ENCODE measurements at regions not wholly inside any gene's neighbourhood (a gene's known extent, or its start where the extent isn't known, plus 50 kb on each side); places are given as distances from the start of the nearest gene placed in this dataset.

DNA sequence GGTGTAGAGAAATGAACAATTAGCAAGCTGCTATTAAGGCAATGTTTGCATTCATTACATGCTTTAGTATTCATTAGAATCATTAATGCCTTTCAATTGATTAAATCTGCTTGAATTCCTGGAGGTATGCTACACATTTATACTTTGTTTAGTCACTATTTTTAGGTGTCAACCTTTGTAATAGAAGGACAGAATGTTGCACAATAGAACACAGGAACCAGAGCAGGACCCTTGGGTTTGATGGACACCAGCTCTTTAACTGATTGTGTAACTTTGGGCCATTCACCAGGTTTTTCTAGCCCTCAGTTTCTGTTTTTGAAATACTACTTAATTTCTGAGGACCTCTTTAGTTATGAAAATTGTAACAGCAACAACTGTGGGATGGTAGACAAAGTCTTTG lies 317.6 kb upstream of the UMPS start:
- Histone ChIP-seq H3K27me3 (replicated peaks; ENCODE audit: insufficient read depth) (no peaks in the 10 kb centered on the region), H3K9me3 (no peaks in the 10 kb centered on the region), H3K4me3 (no peak overlapping the region), H3K36me3 (peaks cover 39% of the 10 kb centered on the region), H3K27ac (peak overlapping the region in 1 of 2 donors; percentile 6), H3K4me1 (ENCODE audit: control insufficient read depth in 1 of 2, low read depth in 2 of 2) (peaks cover 18 to 61% of the 10 kb centered on the region in 2 donors)
- no peak for ATAC-seq (ENCODE audit: insufficient number of reproducible peaks, low FRiP score, low read depth)
- DNase-seq (ENCODE audit: low spot score): no peak
- TF ChIP-seq, protein P1, sequence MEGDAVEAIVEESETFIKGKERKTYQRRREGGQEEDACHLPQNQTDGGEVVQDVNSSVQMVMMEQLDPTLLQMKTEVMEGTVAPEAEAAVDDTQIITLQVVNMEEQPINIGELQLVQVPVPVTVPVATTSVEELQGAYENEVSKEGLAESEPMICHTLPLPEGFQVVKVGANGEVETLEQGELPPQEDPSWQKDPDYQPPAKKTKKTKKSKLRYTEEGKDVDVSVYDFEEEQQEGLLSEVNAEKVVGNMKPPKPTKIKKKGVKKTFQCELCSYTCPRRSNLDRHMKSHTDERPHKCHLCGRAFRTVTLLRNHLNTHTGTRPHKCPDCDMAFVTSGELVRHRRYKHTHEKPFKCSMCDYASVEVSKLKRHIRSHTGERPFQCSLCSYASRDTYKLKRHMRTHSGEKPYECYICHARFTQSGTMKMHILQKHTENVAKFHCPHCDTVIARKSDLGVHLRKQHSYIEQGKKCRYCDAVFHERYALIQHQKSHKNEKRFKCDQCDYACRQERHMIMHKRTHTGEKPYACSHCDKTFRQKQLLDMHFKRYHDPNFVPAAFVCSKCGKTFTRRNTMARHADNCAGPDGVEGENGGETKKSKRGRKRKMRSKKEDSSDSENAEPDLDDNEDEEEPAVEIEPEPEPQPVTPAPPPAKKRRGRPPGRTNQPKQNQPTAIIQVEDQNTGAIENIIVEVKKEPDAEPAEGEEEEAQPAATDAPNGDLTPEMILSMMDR (IDR thresholded peaks at IDR 0.05): no peak

DNA sequence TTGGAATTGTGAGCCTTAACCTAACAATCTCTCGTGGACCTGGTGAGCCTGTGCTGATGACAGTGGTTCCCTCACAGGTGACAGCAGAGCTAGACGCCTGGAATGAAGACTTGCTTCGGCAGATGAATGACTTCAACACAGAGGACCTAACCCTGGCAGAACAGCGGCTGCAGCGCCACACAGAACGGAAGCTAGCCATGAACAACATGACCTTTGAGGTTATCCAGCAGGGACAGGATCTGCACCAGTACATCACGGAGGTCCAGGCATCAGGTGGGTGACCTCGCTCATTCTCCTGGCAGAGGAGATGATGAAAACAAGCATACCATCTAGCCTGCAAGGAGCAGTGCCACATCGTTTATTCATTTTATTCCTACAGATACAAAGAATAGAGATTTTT lies 316.9 kb upstream of the UMPS start:
- peaks cover 18 to 67% of the 10 kb centered on the region in 2 donors for H3K4me1 ChIP-seq (ENCODE audit: control insufficient read depth in 1 of 2, low read depth in 2 of 2)
- H3K4me3 ChIP-seq: no peak overlapping the region
- no peak for ATAC-seq (ENCODE audit: insufficient number of reproducible peaks, low FRiP score, low read depth)
- H3K36me3 ChIP-seq: peaks cover 39% of the 10 kb centered on the region
- TF ChIP-seq, protein P1 (IDR thresholded peaks at IDR 0.05): no peak
- no peaks in the 10 kb centered on the region for H3K9me3 ChIP-seq
- no peak for DNase-seq (ENCODE audit: low spot score)
- peak overlapping the region in 1 of 2 donors; percentile 6 for H3K27ac ChIP-seq
- H3K27me3 ChIP-seq (replicated peaks; ENCODE audit: insufficient read depth): no peaks in the 10 kb centered on the region

DNA sequence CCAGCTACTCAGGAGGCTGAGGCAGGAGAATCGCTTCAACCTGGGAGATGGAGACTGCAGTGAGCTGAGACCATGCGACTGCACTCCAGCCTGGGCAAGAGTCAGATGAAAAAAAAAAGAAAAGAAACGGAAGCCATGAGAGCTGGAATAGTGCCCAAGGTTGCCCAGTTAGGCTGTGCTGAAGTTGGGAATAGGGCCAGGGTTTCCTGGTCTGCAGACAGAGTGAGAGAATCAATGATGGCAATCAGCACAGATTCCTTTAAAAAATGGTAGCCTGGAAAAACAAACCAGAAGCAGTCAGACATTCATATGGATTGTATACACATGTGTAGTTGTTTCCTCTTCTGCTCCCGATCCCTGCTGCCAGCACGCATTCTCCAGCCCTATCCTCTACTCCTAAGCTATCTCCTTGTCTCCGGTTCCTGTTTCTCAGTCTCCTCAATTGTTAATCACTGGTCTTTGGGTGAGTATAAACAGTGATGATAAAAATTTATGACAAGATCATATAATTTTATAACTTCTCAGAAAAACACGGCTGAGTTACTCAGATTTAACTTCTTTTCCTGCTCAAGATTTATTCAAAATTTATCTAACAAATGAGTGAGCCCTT lies 316.2 kb upstream of the UMPS start:
- no peak for DNase-seq (ENCODE audit: low spot score)
- TF ChIP-seq, protein P1 (IDR thresholded peaks at IDR 0.05): no peak
- Histone ChIP-seq H3K36me3 (peaks cover 40% of the 10 kb centered on the region), H3K27ac (peak overlapping the region; percentile 11 to 57), H3K4me1 (ENCODE audit: control insufficient read depth in 1 of 2, low read depth in 2 of 2) (peaks cover 15 to 68% of the 10 kb centered on the region in 2 donors), H3K27me3 (replicated peaks; ENCODE audit: insufficient read depth) (no peaks in the 10 kb centered on the region), H3K9me3 (no peaks in the 10 kb centered on the region), H3K4me3 (no peak overlapping the region)
- ATAC-seq (ENCODE audit: insufficient number of reproducible peaks, low FRiP score, low read depth): no peak

DNA sequence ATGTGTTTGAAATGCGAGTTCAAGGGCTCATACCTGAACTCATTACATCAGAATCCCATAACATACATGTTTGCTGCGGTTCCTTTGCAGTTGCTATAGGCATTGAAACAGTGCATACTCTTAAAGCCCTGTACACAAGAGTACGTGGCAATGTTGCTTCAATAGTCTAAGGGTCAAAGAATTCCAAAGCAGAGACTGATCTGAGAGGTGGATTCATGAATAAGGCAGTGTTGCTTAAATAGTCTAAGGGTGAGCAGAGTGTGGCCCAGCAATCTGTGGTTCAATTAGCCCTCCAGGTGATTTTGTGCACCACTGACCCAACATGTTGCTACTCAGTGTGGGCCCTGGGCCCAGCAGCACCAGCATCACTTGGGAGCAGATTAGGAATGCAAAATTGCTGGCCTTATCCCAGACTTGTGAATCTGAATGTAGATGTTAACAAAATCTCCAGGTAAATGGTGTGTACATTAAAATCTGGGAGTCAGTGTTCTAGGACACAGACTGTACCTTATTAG lies 314.7 kb upstream of the UMPS start:
- Histone ChIP-seq H3K27ac (peak overlapping the region; percentile 57 to 72), H3K36me3 (peaks cover 46% of the 10 kb centered on the region), H3K4me3 (no peak overlapping the region), H3K9me3 (no peaks in the 10 kb centered on the region), H3K4me1 (ENCODE audit: control insufficient read depth in 1 of 2, low read depth in 2 of 2) (peaks cover 13 to 70% of the 10 kb centered on the region in 2 donors), H3K27me3 (replicated peaks; ENCODE audit: insufficient read depth) (no peaks in the 10 kb centered on the region)
- TF ChIP-seq, protein P1 (IDR thresholded peaks at IDR 0.05): no peak
- ATAC-seq (ENCODE audit: insufficient number of reproducible peaks, low FRiP score, low read depth) (no peak), DNase-seq (ENCODE audit: low spot score) (no peak)

DNA sequence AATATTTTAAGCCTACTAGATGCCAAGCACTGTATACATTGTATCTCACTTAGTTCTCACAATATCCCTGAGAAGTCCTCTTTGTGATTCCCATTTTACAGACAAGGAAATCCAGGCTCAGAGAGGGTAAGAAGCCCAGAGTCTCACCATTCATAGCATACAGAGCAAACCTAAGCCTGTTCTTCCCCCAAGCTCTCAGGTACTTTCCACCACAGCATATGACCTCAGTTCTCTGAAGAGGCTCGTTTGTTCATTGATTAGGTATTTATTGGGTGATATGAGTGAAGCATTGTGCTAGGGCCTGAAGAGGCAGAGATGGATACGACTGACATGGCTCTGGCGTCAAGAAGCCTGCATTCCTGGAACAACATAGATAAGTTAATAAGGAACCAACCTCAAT lies 310.9 kb upstream of the UMPS start:
- H3K27me3 ChIP-seq (replicated peaks; ENCODE audit: insufficient read depth): no peaks in the 10 kb centered on the region
- TF ChIP-seq, protein P1 (IDR thresholded peaks at IDR 0.05): no peak
- no peaks in the 10 kb centered on the region for H3K9me3 ChIP-seq
- ATAC-seq (ENCODE audit: insufficient number of reproducible peaks, low FRiP score, low read depth) (no peak), DNase-seq (ENCODE audit: low spot score) (no peak)
- H3K4me1 ChIP-seq (ENCODE audit: control insufficient read depth in 1 of 2, low read depth in 2 of 2): peaks cover 16 to 73% of the 10 kb centered on the region in 2 donors
- H3K36me3 ChIP-seq: peaks cover 45% of the 10 kb centered on the region
- no peak overlapping the region for H3K4me3 ChIP-seq
- H3K27ac ChIP-seq: peak overlapping the region; percentile 60 to 74
